HepG2 (cell line): ENCODE measurements at regions not wholly inside any gene's neighbourhood (a gene's known extent, or its start where the extent isn't known, plus 50 kb on each side); places are given as distances from the start of the nearest gene placed in this dataset.

ENCODE experiments used
- E2F1 ChIP-seq: sonication (generic); formaldehyde crosslinking; IDR thresholded peaks from 2 replicates; pipeline ENCODE4 v1.5.0; 2020; ENCODE audit warnings: missing genetic modification reagents
- KDM5A ChIP-seq: fragments of 200-600 bp; sonication (generic); IDR thresholded peaks from 2 replicates; pipeline ENCODE4 v1.7.0; 2018; ENCODE audit warnings: antibody characterized with exemption, mild to moderate bottlenecking, low read length, borderline replicate concordance
- TFAP4 ChIP-seq: sonication (generic); IDR thresholded peaks from 2 replicates; pipeline ENCODE4 v1.6.1; 2016; ENCODE audit warnings: low read depth, borderline replicate concordance
- UBTF ChIP-seq: sonication (generic); formaldehyde crosslinking; IDR thresholded peaks from 2 replicates; pipeline ENCODE4 v1.4.0; 2020; ENCODE audit warnings: mild to moderate bottlenecking, missing genetic modification reagents
- ZNF577 ChIP-seq: sonication (generic); formaldehyde crosslinking; IDR thresholded peaks from 2 replicates; pipeline ENCODE4 v1.4.0; 2020; ENCODE audit warnings: mild to moderate bottlenecking, low read depth, missing genetic modification reagents, borderline replicate concordance
- ZSCAN9 ChIP-seq: IDR thresholded peaks from 2 replicates; pipeline ENCODE4 v1.6.1; 2016; ENCODE audit warnings: borderline replicate concordance

GRCh38 chr6:15786846-15787245 is 124.0 kb upstream of the DTNBP1 start:
- no peak for TF ChIP-seq E2F1 (CRISPR knock-in tag)
- TF ChIP-seq ZSCAN9 = no peak
- no peak for TF ChIP-seq TFAP4
- no peak for TF ChIP-seq ZNF577 (CRISPR knock-in tag)
- TF ChIP-seq KDM5A = no peak
- no peak for TF ChIP-seq UBTF (CRISPR knock-in tag)
